H9 (cell line): ENCODE measurements at regions not wholly inside any gene's neighbourhood (a gene's known extent, or its start where the extent isn't known, plus 50 kb on each side); places are given as distances from the start of the nearest gene placed in this dataset.

Experiments
- DNase-seq: peaks from one replicate; pipeline ENCODE4 v3.0.0-alpha.2; 2017
- H2AFZ ChIP-seq: one replicate; pipeline ENCODE4 v1.6.1; 2013; ENCODE audit warnings: mild to moderate bottlenecking, low read length, control low read depth, moderate library complexity
- H2AK5ac ChIP-seq: 2 replicates; pipeline ENCODE4 v1.6.1; 2013; ENCODE audit warnings: low read length, control low read depth, mixed read lengths; ENCODE audit not compliant: insufficient read length
- H2BK120ac ChIP-seq: one replicate; pipeline ENCODE4 v1.6.1; 2013; ENCODE audit warnings: low read depth, mild to moderate bottlenecking, low read length, control low read depth, inconsistent platforms; ENCODE audit not compliant: poor library complexity, severe bottlenecking
- H2BK12ac ChIP-seq: 2 replicates; pipeline ENCODE4 v1.6.1; 2013; ENCODE audit warnings: low read length, control low read depth, mixed read lengths, low read depth; ENCODE audit not compliant: insufficient read length
- H2BK15ac ChIP-seq: 2 replicates; pipeline ENCODE4 v1.6.1; 2013; ENCODE audit warnings: low read depth, low read length, control low read depth
- H2BK20ac ChIP-seq: one replicate; pipeline ENCODE4 v1.6.1; 2013; ENCODE audit warnings: low read depth, mild to moderate bottlenecking, low read length, control low read depth, inconsistent platforms; ENCODE audit not compliant: poor library complexity, severe bottlenecking
- H2BK5ac ChIP-seq: 2 replicates; pipeline ENCODE4 v1.6.1; 2013; ENCODE audit warnings: low read length, control low read depth, mixed read lengths; ENCODE audit not compliant: insufficient read length
- H3K14ac ChIP-seq: 2 replicates; pipeline ENCODE4 v1.6.1; 2013; ENCODE audit warnings: low read length, control low read depth; ENCODE audit not compliant: insufficient read depth
- H3K18ac ChIP-seq: 2 replicates; pipeline ENCODE4 v1.6.1; 2013; ENCODE audit warnings: low read depth, mild to moderate bottlenecking, mixed read lengths, low read length, control low read depth; ENCODE audit not compliant: insufficient read length
- H3K23ac ChIP-seq: 2 replicates; pipeline ENCODE4 v1.6.1; 2013; ENCODE audit warnings: low read length, control low read depth, mixed read lengths, low read depth; ENCODE audit not compliant: insufficient read length
- H3K23me2 ChIP-seq: 2 replicates; pipeline ENCODE4 v1.6.1; 2013; ENCODE audit warnings: low read depth, mild to moderate bottlenecking, mixed read lengths, low read length, control low read depth; ENCODE audit not compliant: insufficient read length, poor library complexity, severe bottlenecking
- H3K27ac ChIP-seq: 2 replicates; pipeline ENCODE4 v1.5.1; 2013; ENCODE audit warnings: low read length, control low read depth, mixed read lengths, low read depth; ENCODE audit not compliant: insufficient read length
- H3K27me3 ChIP-seq: 2 replicates; pipeline ENCODE4 v1.6.1; 2013; ENCODE audit warnings: low read length, control low read depth, inconsistent platforms; ENCODE audit not compliant: insufficient read depth
- H3K4ac ChIP-seq: 2 replicates; pipeline ENCODE4 v1.6.1; 2013; ENCODE audit warnings: low read depth, mild to moderate bottlenecking, control low read depth, inconsistent platforms, low read length, moderate library complexity
- H3K4me1 ChIP-seq: 2 replicates; pipeline ENCODE4 v1.6.1; 2013; ENCODE audit warnings: low read length, control low read depth, inconsistent platforms; ENCODE audit not compliant: insufficient read depth
- H3K4me2 ChIP-seq: 2 replicates; pipeline ENCODE4 v1.6.1; 2013; ENCODE audit warnings: low read length, control low read depth, mixed read lengths; ENCODE audit not compliant: insufficient read length, insufficient read depth
- H3K56ac ChIP-seq: 2 replicates; pipeline ENCODE4 v1.6.1; 2013; ENCODE audit warnings: low read depth, mild to moderate bottlenecking, mixed read lengths, low read length, control low read depth; ENCODE audit not compliant: insufficient read length
- H3K79me1 ChIP-seq: 2 replicates; pipeline ENCODE4 v1.6.1; 2013; ENCODE audit warnings: low read depth, mild to moderate bottlenecking, moderate library complexity, low read length, control low read depth, inconsistent platforms; ENCODE audit not compliant: insufficient read depth, poor library complexity, severe bottlenecking
- H3K79me2 ChIP-seq: 2 replicates; pipeline ENCODE4 v1.6.1; 2013; ENCODE audit warnings: low read length, control low read depth, inconsistent platforms; ENCODE audit not compliant: insufficient read depth
- H3K9ac ChIP-seq: 2 replicates; pipeline ENCODE4 v1.6.1; 2013; ENCODE audit warnings: low read length, control low read depth, mixed read lengths; ENCODE audit not compliant: insufficient read length; ENCODE audit errors: extremely low read depth
- H3K9me3 ChIP-seq: one replicate; pipeline ENCODE4 v1.6.1; 2013; ENCODE audit warnings: low read depth, low read length, inconsistent platforms; ENCODE audit not compliant: control insufficient read depth
- H3T11ph ChIP-seq: one replicate; pipeline ENCODE4 v1.6.1; 2013; ENCODE audit warnings: mild to moderate bottlenecking, low read length, control low read depth, inconsistent platforms
- H4K20me1 ChIP-seq: one replicate; pipeline ENCODE4 v1.6.1; 2013; ENCODE audit not compliant: control insufficient read depth, insufficient read length, insufficient read depth
- H4K5ac ChIP-seq: 2 replicates; pipeline ENCODE4 v1.6.1; 2013; ENCODE audit warnings: low read depth, mild to moderate bottlenecking, mixed read lengths, low read length, control low read depth; ENCODE audit not compliant: insufficient read length
- H4K8ac ChIP-seq: replicated peaks from 2 replicates; pipeline ENCODE4 v1.6.1; 2013; ENCODE audit warnings: low read length, control low read depth, mixed read lengths, low read depth; ENCODE audit not compliant: insufficient read length
- H4K91ac ChIP-seq: 2 replicates; pipeline ENCODE4 v1.6.1; 2013; ENCODE audit warnings: low read depth, mild to moderate bottlenecking, moderate library complexity, mixed read lengths, low read length, control low read depth; ENCODE audit not compliant: insufficient read length
- H3K27ac Mint-ChIP-seq, 3 experiments: 2 replicates in 2 of 3; 3 replicates in 1 of 3; pipeline ENCODE4 v1.8.0; 2020 to 2021; ENCODE audit warnings: mixed read lengths in 3 of 3, mild to moderate bottlenecking in 1 of 3, moderate library complexity in 1 of 3
- H3K27me3 Mint-ChIP-seq: 2 replicates; pipeline ENCODE4 v1.8.0; 2021; ENCODE audit warnings: low read depth, mild to moderate bottlenecking, moderate library complexity, mixed read lengths
- H3K36me3 Mint-ChIP-seq, 3 experiments: 2 replicates in 2 of 3; 3 replicates in 1 of 3; pipeline ENCODE4 v1.8.0; 2020 to 2021; ENCODE audit warnings: low read depth in 3 of 3, mixed read lengths in 3 of 3; ENCODE audit not compliant: insufficient read depth in 1 of 3
- H3K4me1 Mint-ChIP-seq, 2 experiments: 2 replicates each; pipeline ENCODE4 v1.8.0; 2020; ENCODE audit warnings: mixed read lengths in 2 of 2
- H3K4me3 Mint-ChIP-seq, 2 experiments: 2 replicates in 1 of 2; 3 replicates in 1 of 2; pipeline ENCODE4 v1.8.0; 2020 to 2021; ENCODE audit warnings: mild to moderate bottlenecking in 2 of 2, mixed read lengths in 2 of 2, moderate library complexity in 1 of 2
- H3K9me3 Mint-ChIP-seq, 2 experiments: 2 replicates in 1 of 2; 3 replicates in 1 of 2; pipeline ENCODE4 v1.8.0; 2020; ENCODE audit warnings: mild to moderate bottlenecking in 2 of 2, mixed read lengths in 2 of 2, moderate library complexity in 1 of 2
- WGBS: extraction: QIAGEN DNeasy Blood & Tissue Kit; methylation state at CpG from one replicate; pipeline ENCODE4 v1.1.7; 2013; ENCODE audit warnings: missing lambda C conversion rate, low lambda C conversion rate, mixed read lengths; ENCODE audit not compliant: insufficient read length; ENCODE audit errors: extremely low coverage; 5-methylcytosine and 5-hydroxymethylcytosine counted together
- TF ChIP-seq, protein P1 (sequence below): fragments of 200-600 bp; sonication (generic); conservative IDR thresholded peaks from 3 replicates; pipeline ENCODE4 v1.8.0; 2021; ENCODE audit warnings: antibody characterized with exemption, mild to moderate bottlenecking

- WGBS, result no CpG with 5 or more reads among the region's 1 CpG
- Histone ChIP-seq H3K9ac (no peak overlapping the region), H2BK20ac (no peak overlapping the region), H2BK5ac (no peak overlapping the region), H3K14ac (no peak overlapping the region), H3K4ac (no peak overlapping the region), H3T11ph (no peak overlapping the region), H4K5ac (no peak overlapping the region), H2BK15ac (no peak overlapping the region), H3K9me3 (no peaks in the 10 kb centered on the region), H4K20me1 (no peaks in the 10 kb centered on the region), H3K23me2 (no peaks in the 10 kb centered on the region), H4K8ac (no peak overlapping the region), H3K18ac (no peak overlapping the region), H3K27ac (no peak overlapping the region), H3K79me2 (no peaks in the 10 kb centered on the region), H3K23ac (no peak overlapping the region), H3K79me1 (no peaks in the 10 kb centered on the region), H4K91ac (no peak overlapping the region), H2BK120ac (no peak overlapping the region), H3K4me1 (no peaks in the 10 kb centered on the region), H3K27me3 (no peaks in the 10 kb centered on the region), H2AFZ (no peak overlapping the region), H3K56ac (no peak overlapping the region), H3K4me2 (no peak overlapping the region), H2BK12ac (no peak overlapping the region), H2AK5ac (no peak overlapping the region)
- no peaks in the 10 kb centered on the region for H3K4me1 Mint-ChIP-seq
- no peaks in the 10 kb centered on the region for H3K27me3 Mint-ChIP-seq
- no peaks in the 10 kb centered on the region for H3K9me3 Mint-ChIP-seq
- DNase-seq, result no peak
- TF ChIP-seq, protein P1, sequence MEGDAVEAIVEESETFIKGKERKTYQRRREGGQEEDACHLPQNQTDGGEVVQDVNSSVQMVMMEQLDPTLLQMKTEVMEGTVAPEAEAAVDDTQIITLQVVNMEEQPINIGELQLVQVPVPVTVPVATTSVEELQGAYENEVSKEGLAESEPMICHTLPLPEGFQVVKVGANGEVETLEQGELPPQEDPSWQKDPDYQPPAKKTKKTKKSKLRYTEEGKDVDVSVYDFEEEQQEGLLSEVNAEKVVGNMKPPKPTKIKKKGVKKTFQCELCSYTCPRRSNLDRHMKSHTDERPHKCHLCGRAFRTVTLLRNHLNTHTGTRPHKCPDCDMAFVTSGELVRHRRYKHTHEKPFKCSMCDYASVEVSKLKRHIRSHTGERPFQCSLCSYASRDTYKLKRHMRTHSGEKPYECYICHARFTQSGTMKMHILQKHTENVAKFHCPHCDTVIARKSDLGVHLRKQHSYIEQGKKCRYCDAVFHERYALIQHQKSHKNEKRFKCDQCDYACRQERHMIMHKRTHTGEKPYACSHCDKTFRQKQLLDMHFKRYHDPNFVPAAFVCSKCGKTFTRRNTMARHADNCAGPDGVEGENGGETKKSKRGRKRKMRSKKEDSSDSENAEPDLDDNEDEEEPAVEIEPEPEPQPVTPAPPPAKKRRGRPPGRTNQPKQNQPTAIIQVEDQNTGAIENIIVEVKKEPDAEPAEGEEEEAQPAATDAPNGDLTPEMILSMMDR, result no peak
- no peak overlapping the region for H3K27ac Mint-ChIP-seq
- no peak overlapping the region for H3K4me3 Mint-ChIP-seq
- no peaks in the 10 kb centered on the region; a peak in 1 of 7 replicates for H3K36me3 Mint-ChIP-seq
These were observed 247.6 kb downstream of the PAPSS1 start for GRCh38 chr4:107472265-107472948.
